ENCODE measurements at regions not wholly inside any gene's neighbourhood (a gene's known extent, or its start where the extent isn't known, plus 50 kb on each side); places are given as distances from the start of the nearest gene placed in this dataset.

DNA sequence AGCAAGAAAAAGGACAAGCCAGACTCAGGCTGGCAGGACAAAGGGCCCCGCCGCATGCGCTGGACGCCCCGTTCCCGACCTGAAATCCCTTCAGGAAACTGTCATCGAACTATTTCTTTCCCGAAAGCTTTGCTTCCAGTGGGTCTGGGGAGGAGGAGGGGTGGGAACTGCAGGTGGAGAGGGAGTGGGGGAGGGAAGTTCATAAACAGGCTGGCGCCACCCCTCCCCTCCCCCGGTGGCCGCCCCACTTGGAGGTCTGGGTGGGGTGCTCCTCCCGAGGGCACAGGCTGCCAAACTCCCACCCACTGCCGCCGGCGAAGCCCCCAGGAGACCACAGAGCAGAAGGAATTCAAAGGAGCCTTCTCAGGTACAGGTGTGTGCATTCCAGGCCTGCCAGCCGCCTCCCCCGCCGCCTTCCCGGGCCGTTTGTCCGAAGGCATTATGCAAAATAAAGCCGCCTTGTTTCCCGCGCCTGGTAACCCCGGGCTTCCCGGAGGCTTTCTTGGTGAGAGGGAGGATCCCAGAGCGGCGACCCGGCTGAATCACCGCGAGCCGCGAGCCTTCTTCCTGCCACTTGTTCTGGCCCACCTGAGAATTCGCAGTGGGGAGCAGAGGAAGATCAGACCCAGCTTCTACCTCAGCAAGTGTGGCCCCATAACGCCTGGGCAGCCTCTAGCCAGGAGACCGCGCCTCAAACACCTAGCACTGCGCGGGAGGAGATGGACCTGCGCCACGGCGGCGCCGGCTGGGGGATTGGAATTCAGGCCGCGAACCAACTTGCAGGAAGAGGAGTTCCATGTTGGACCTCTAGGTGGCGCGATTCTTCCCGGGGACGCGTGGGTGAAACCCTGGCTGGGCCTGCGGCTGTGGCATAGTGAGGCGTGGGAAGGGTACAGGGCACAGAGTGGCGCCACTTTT is 101.9 kb downstream of the FOXI3 start:
- TF ChIP-seq CEBPB (IDR thresholded peaks at IDR 0.05) (no peak), ZBTB7A (IDR thresholded peaks at IDR 0.05; ENCODE audit: low read depth) (no peak)
